Loucy (cell line): ENCODE measurements at regions not wholly inside any gene's neighbourhood (a gene's known extent, or its start where the extent isn't known, plus 50 kb on each side); places are given as distances from the start of the nearest gene placed in this dataset.

Source experiments
- EZH2phosphoT487 ChIP-seq: fragments of 200-600 bp; IDR thresholded peaks from 2 replicates; pipeline ENCODE4 v1.6.1; 2018; ENCODE audit warnings: antibody characterized with exemption, mild to moderate bottlenecking, moderate library complexity, borderline replicate concordance
- TF ChIP-seq, protein P1 (sequence below): fragments of 200-600 bp; sonication (generic); conservative IDR thresholded peaks from 2 replicates; pipeline ENCODE4 v1.5.1; 2014; ENCODE audit warnings: mild to moderate bottlenecking, antibody characterized with exemption, low read length

DNA sequence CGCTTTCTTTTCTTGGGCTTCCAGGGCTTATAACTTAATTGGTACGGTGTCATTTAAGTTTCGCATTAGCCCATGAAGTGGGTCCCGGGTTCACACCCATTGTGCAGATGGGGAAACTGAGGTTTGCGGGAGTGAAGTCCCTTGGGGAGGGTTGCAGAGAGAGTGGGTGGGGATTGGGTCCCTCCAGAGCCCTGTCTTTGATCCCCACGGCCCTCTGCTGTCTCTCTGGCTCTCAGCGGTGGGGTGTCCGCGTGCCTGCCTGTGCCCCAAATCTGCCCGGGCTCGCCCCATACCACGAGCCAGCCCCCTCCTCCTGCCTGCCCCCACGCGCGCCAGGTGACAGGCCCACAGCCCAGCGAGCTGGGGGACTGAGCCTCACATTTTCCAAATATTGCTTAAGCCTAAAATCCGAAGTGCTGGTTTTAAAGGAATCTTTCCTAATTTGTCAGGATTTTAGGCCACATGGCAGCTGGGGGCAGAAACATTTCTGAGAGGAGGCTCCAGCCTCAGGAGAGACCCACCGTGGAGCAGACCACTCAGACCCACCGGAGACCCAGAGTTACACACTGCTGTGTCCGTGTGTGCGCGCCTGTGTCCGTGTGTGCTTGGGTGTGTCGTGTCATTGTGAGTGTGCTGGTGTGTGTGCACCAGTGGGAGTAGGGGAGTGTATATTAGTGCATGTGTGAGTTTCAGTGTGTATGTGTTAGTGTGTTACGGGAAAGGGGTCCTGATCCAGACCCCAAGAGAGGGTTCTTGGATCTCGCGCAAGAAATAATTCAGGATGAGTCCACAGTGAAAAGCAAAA lies 159.5 kb upstream of the IER5L start:
- TF ChIP-seq, protein P1, sequence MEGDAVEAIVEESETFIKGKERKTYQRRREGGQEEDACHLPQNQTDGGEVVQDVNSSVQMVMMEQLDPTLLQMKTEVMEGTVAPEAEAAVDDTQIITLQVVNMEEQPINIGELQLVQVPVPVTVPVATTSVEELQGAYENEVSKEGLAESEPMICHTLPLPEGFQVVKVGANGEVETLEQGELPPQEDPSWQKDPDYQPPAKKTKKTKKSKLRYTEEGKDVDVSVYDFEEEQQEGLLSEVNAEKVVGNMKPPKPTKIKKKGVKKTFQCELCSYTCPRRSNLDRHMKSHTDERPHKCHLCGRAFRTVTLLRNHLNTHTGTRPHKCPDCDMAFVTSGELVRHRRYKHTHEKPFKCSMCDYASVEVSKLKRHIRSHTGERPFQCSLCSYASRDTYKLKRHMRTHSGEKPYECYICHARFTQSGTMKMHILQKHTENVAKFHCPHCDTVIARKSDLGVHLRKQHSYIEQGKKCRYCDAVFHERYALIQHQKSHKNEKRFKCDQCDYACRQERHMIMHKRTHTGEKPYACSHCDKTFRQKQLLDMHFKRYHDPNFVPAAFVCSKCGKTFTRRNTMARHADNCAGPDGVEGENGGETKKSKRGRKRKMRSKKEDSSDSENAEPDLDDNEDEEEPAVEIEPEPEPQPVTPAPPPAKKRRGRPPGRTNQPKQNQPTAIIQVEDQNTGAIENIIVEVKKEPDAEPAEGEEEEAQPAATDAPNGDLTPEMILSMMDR: no peak
- no peak for TF ChIP-seq EZH2phosphoT487
